Erythroblast (primary cell): ENCODE measurements at regions not wholly inside any gene's neighbourhood (a gene's known extent, or its start where the extent isn't known, plus 50 kb on each side); places are given as distances from the start of the nearest gene placed in this dataset.

Source experiments
- GATA1 ChIP-seq: IDR thresholded peaks from 2 replicates; pipeline ENCODE4 v1.6.1; 2011; ENCODE audit warnings: low read depth, mild to moderate bottlenecking, control low read depth, low read length, moderate library complexity
- POLR2A ChIP-seq: IDR thresholded peaks from 2 replicates; pipeline ENCODE4 v1.6.1; 2011; ENCODE audit warnings: mild to moderate bottlenecking, low read length

DNA sequence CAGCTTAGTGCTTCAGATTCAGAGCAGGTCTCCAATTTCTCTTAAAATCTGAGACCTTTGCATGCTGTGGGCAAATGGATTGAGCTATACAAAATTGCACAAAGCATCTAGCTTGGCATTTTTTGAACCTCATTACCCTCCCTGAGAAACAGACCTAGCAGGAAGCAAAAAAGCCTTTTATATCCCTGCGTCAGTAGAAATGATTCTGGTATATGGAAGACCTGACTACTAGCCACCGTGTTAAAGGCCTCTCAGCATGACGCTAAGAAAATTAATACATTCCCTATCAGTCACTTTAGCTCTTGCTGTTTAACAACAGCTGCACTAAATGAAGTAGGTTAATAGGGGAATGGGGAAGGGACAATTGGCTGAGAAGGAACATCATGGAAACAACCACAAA is 110.7 kb upstream of the SMLR1 start:
- TF ChIP-seq POLR2A (no peak), GATA1 (no peak)
